H1 (cell line): ENCODE measurements at regions not wholly inside any gene's neighbourhood (a gene's known extent, or its start where the extent isn't known, plus 50 kb on each side); places are given as distances from the start of the nearest gene placed in this dataset.

Source experiments
- CHD1 ChIP-seq: IDR thresholded peaks from 2 replicates; pipeline ENCODE4 v1.6.1; 2012; ENCODE audit warnings: low read depth, low read length, improper control_type of control experiment
- CHD7 ChIP-seq: fragments of 300-600 bp; sonication (generic); IDR thresholded peaks from 2 replicates; pipeline ENCODE4 v1.7.1; 2012; ENCODE audit warnings: low read length, moderate library complexity, mild to moderate bottlenecking, inconsistent platforms; ENCODE audit not compliant: insufficient replicate concordance
- CREB1 ChIP-seq: IDR thresholded peaks from 2 replicates; pipeline ENCODE4 v1.6.1; 2012; ENCODE audit warnings: inconsistent platforms
- CTBP2 ChIP-seq: IDR thresholded peaks from 2 replicates; pipeline ENCODE4 v1.7.0; 2011; ENCODE audit warnings: borderline replicate concordance, mild to moderate bottlenecking, moderate library complexity, mixed read lengths, low read length; ENCODE audit not compliant: insufficient read depth, insufficient read length
- HDAC2 ChIP-seq, 2 experiments: fragments of 300-600 bp in 1 of 2; sonication (generic) in 1 of 2; IDR thresholded peaks; 2 replicates each; pipeline ENCODE4 v1.6.1; 2011 to 2012; ENCODE audit warnings: low read depth in 2 of 2, low read length in 2 of 2, mild to moderate bottlenecking in 2 of 2, moderate library complexity in 2 of 2, borderline replicate concordance in 1 of 2, inconsistent platforms in 1 of 2
- KDM4A ChIP-seq: IDR thresholded peaks from one replicate; pipeline ENCODE4 v1.7.1; 2012; ENCODE audit warnings: low read depth, mild to moderate bottlenecking, moderate library complexity, low read length, inconsistent platforms; ENCODE audit not compliant: severe bottlenecking
- SP2 ChIP-seq: IDR thresholded peaks from 2 replicates; pipeline ENCODE4 v1.6.1; 2012; ENCODE audit warnings: mild to moderate bottlenecking, low read length, inconsistent platforms

- TF ChIP-seq CHD7 (no peak), CREB1 (no peak), SP2 (no peak), KDM4A (no peak), CTBP2 (no peak), HDAC2 (IDR thresholded peaks at IDR 0.05; ENCODE audit: borderline replicate concordance in 1 of 2, low read depth in 2 of 2, low read length in 2 of 2) (no peak), CHD1 (no peak)
Measured at GRCh38 chr9:13731637-13732036, 452.1 kb upstream of the MPDZ start (continued).
